Epithelial cell of prostate (primary cell): ENCODE measurements at regions not wholly inside any gene's neighbourhood (a gene's known extent, or its start where the extent isn't known, plus 50 kb on each side); places are given as distances from the start of the nearest gene placed in this dataset.
"Not testable (repeated sequence)": the region's sequence is repeated elsewhere in the genome, so short reads cannot be mapped to it uniquely, and the experiment has no call there.

Experiments used
- DNase-seq: peaks from one replicate; pipeline ENCODE4 v3.0.0-alpha.2; 2011; ENCODE audit warnings: low read depth, low spot score
- H3K27ac ChIP-seq: fragments of 450-650 bp; 2 replicates; pipeline ENCODE4 v1.5.1; 2017; ENCODE audit warnings: mild to moderate bottlenecking

DNA sequence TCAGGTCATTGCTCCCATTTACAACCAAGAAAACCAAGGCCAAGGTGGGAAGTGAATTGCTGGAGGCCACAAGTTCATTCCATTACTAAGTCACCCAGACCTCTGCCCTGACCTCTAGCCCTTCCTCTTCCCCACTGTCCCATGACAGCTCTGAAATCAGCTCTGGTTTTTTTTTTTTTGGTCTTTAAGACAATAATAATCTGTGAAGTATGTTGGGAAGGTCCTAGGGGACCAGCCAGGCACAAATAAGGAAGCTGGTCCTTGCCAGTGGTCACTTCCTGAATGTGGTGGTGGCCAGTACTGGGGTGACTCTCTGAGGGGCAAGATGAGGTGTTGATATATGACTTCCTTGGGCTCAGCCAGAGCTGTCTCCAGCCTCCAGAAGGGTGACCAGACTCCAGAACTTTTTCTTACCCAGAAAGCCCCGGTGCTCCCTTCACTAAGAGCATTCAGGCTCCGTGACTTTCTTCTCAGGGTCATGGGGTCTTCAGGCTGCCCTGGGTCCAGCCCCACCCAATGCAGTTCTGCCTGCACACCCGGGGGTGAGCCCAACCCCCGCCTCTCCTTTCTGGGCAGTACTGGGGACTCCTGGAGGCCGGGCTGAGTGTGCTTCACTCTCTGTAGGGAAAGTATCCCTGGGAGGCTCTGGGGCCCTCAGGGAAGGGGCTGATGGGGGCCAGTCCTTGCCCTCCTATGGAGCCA is 159.6 kb downstream of the PTPRU start:
- no peak overlapping the region for H3K27ac ChIP-seq
- no peak for DNase-seq

- H3K27ac ChIP-seq = no peak overlapping the region
- DNase-seq = no peak
These were observed 158.4 kb downstream of the PTPRU start for GRCh38 chr1:29394521-29395225.

GRCh38 chr1:29393451-29393826 is 157.1 kb downstream of the PTPRU start:
- H3K27ac ChIP-seq = no peak overlapping the region
- DNase-seq = no peak

DNA sequence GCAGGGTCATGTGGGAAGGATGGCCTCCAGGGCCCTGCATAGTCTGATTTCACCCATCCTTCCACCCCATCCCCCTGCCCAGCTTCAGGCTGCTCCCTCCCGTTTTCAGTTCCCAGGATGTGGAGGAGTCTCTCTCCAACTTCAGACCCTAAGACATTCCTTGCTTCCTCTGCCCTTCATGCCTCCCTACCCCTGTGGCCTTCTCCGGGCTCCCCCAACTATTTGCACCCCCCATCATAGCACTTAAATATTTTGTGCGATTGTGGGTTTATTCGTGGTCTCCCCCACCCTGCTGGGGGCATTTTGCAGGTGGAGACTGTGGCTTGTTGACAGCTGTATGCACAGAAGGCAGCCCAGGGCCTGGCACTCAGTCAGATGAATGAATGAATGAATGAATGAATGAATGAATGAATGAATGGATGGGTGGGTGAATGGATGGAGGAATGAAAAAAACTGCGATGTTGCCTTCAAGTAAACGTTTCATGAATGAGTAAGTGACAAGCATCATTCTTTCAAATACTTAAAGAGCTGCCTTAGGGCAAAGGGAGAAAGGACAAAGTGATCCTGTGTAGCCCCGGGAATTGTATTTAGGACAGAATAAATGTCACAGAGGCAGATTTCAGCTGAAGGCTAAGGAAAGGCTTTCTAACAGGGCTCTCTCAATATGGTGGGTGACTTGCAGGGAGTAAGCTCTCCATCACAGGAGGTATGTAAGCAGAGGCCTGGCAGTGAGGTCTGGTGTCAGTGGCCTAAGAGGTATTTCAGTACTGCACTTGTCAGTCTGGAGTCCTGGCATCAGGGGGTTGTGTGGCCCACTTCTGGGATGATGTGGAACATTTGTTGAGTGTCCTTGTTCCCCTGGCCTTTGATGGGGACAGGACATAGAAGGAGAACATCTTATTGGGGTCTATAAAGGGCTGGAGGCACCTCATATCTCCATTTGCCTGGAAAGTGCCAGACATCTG is 156.4 kb downstream of the PTPRU start:
- no peak overlapping the region for H3K27ac ChIP-seq
- no peak for DNase-seq

- H3K27ac ChIP-seq = no peak overlapping the region
- DNase-seq = no peak
These were observed 155.7 kb downstream of the PTPRU start for GRCh38 chr1:29392036-29392435.

DNA sequence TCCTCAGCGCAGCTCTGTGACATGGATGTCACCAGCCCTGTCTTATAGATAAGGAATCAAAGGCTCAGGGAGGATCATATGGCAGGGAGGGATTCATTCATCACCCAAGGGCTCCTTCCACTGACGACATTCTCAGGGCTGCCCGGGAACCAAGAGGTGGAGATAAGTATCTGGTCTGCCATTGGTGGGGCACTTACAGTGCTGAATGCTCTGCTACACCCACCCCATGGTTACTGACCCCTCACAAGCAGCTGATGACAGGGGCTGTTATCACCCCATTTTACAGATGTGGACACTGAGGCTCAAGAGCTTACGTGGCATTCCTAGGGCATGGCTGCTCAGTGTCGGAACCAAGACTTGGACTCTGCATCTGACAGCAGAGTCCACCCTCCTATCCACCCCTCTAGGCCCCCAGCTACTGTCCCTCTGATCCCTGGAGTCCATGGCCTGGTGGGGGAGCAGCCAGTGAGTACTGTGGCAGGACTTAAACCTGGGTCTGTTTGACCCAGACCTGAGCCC is 155.1 kb downstream of the PTPRU start:
- no peak overlapping the region for H3K27ac ChIP-seq
- no peak for DNase-seq

GRCh38 chr1:29390491-29391361 is 154.4 kb downstream of the PTPRU start:
- DNase-seq = no peak
- H3K27ac ChIP-seq = no peak overlapping the region

- no peak overlapping the region for H3K27ac ChIP-seq
- DNase-seq = no peak
These were observed 153.8 kb downstream of the PTPRU start for GRCh38 chr1:29390075-29390474.

- DNase-seq = no peak
- H3K27ac ChIP-seq = no peak overlapping the region
These were observed 153.3 kb downstream of the PTPRU start for GRCh38 chr1:29389533-29390041.

DNA sequence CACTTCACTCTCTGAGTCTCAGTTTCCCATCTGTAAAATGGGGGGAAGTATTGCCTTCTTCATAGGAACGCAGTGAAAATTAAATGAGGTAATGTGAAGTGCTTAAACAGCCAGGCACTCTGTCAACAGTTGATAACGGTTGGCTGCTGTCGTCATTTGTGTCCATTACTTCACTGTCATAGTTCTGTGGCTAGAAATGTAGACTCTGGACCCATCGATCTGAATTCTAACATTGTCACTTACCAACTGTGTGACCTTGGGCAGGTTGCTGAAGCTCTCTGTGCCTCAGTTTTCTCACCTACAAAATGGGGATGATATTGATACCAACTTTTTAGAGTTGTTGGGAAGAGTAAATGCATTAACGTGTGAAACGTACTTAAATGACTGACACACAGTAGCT is 152.6 kb downstream of the PTPRU start:
- no peak overlapping the region for H3K27ac ChIP-seq
- DNase-seq = no peak

GRCh38 chr1:29388170-29388569 is 151.8 kb downstream of the PTPRU start:
- DNase-seq = no peak
- no peak overlapping the region for H3K27ac ChIP-seq

GRCh38 chr1:29387210-29387609 is 150.9 kb downstream of the PTPRU start:
- no peak overlapping the region for H3K27ac ChIP-seq
- DNase-seq = no peak

DNA sequence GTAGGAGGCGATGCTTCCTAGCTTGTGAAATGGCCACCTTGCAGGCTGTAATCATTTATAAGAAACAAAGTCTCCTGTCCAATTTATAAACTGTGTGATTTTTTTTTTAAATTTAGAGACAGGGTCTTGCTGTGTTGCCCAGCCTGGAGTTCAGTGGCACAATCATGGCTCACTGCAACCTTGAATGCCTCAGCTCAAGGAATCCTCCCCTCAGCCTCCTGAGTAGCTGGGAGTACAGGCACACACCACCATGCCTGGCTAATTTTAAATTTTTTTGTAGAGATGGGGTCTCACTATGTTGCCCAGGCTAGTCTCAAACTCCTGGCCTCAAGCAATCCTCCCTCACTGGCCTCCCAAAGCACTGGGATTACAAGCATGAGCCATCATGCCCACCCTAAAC is 150.1 kb downstream of the PTPRU start:
- DNase-seq, H3K27ac ChIP-seq: not testable (repeated sequence)

- no peak overlapping the region for H3K27ac ChIP-seq
- DNase-seq = no peak
These were observed 149.6 kb downstream of the PTPRU start for GRCh38 chr1:29385966-29386365.

- no peak for DNase-seq
- H3K27ac ChIP-seq = no peak overlapping the region
These were observed 148.2 kb downstream of the PTPRU start for GRCh38 chr1:29384496-29385015.

GRCh38 chr1:29383746-29384371 is 147.5 kb downstream of the PTPRU start:
- no peak for DNase-seq
- no peak overlapping the region for H3K27ac ChIP-seq

- no peak for DNase-seq
- no peak overlapping the region for H3K27ac ChIP-seq
These were observed 146.8 kb downstream of the PTPRU start for GRCh38 chr1:29382851-29383745.

GRCh38 chr1:29381426-29381825 is 145.1 kb downstream of the PTPRU start:
- H3K27ac ChIP-seq = no peak overlapping the region

More at GRCh38 chr1:29381426-29381825, 145.1 kb downstream of the PTPRU start:
- DNase-seq = no peak
